ENCODE measurements at regions not wholly inside any gene's neighbourhood (a gene's known extent, or its start where the extent isn't known, plus 50 kb on each side); places are given as distances from the start of the nearest gene placed in this dataset.

- TF ChIP-seq POLR2A (IDR thresholded peaks at IDR 0.05; ENCODE audit: low read depth, low read length) (no peak), POLR2AphosphoS5 (IDR thresholded peaks at IDR 0.05; ENCODE audit: low read depth, low read length) (no peak)
These were observed 2005.1 kb upstream of the AGA start for GRCh38 chr4:179447308-179447707.
